SK-N-SH treated with all-trans-retinoic acid at 6 μM for 48 hours (cell line): ENCODE measurements at regions not wholly inside any gene's neighbourhood (a gene's known extent, or its start where the extent isn't known, plus 50 kb on each side); places are given as distances from the start of the nearest gene placed in this dataset.

Experiments
- ATAC-seq: fragments of 200-7000 bp; cut with Tn5 transposase; 3 replicates; pipeline ENCODE4 v1.9.1; 2020; ENCODE audit warnings: mild to moderate bottlenecking, moderate library complexity
- ARNTL ChIP-seq: fragments of 450-650 bp; formaldehyde crosslinking; IDR thresholded peaks from 2 replicates; pipeline ENCODE4 v1.5.0; 2020; ENCODE audit warnings: low read depth, mild to moderate bottlenecking, moderate library complexity, borderline replicate concordance
- CREB5 ChIP-seq: fragments of 250-450 bp; sonication (Bioruptor Pico); IDR thresholded peaks from 2 replicates; pipeline ENCODE4 v1.5.1; 2020; ENCODE audit warnings: low read depth, mild to moderate bottlenecking, moderate library complexity
- CSDC2 ChIP-seq: fragments of 250-450 bp; sonication (Bioruptor Pico); IDR thresholded peaks from 2 replicates; pipeline ENCODE4 v1.5.0; 2020; ENCODE audit warnings: mild to moderate bottlenecking, moderate library complexity
- ISL1 ChIP-seq: fragments of 250-450 bp; sonication (Bioruptor Pico); IDR thresholded peaks from 2 replicates; pipeline ENCODE4 v2.1.2; 2022; ENCODE audit warnings: mild to moderate bottlenecking, moderate library complexity
- OSR1 ChIP-seq: fragments of 250-450 bp; sonication (Bioruptor Pico); IDR thresholded peaks from 2 replicates; pipeline ENCODE4 v1.8.0; 2022; ENCODE audit warnings: moderate library complexity, mild to moderate bottlenecking, inconsistent platforms
- POU6F1 ChIP-seq: fragments of 250-450 bp; sonication (Bioruptor Pico); IDR thresholded peaks from 2 replicates; pipeline ENCODE4 v1.8.0; 2021; ENCODE audit warnings: low read depth, mild to moderate bottlenecking, moderate library complexity, borderline replicate concordance
- RARB ChIP-seq: fragments of 250-450 bp; sonication (Bioruptor Pico); IDR thresholded peaks from 2 replicates; pipeline ENCODE4 v1.8.0; 2021; ENCODE audit warnings: mild to moderate bottlenecking, moderate library complexity
- SNAI2 ChIP-seq: fragments of 250-450 bp; sonication (Bioruptor Pico); IDR thresholded peaks from 2 replicates; pipeline ENCODE4 v1.5.0; 2020; ENCODE audit warnings: mild to moderate bottlenecking, moderate library complexity
- TCF4 ChIP-seq: fragments of 250-450 bp; sonication (Bioruptor Pico); IDR thresholded peaks from 2 replicates; pipeline ENCODE4 v1.8.0; 2021; ENCODE audit warnings: mild to moderate bottlenecking, moderate library complexity, borderline replicate concordance
- TOX ChIP-seq: fragments of 250-450 bp; sonication (Bioruptor Pico); IDR thresholded peaks from 2 replicates; pipeline ENCODE4 v1.8.0; 2021; ENCODE audit warnings: mild to moderate bottlenecking, moderate library complexity, borderline replicate concordance
- TSHZ2 ChIP-seq: fragments of 250-450 bp; sonication (Bioruptor Pico); IDR thresholded peaks from 2 replicates; pipeline ENCODE4 v1.5.0; 2020; ENCODE audit warnings: mild to moderate bottlenecking, moderate library complexity
- ZC3H10 ChIP-seq: fragments of 250-450 bp; sonication (Bioruptor Pico); IDR thresholded peaks from 2 replicates; pipeline ENCODE4 v1.5.1; 2021; ENCODE audit warnings: mild to moderate bottlenecking, moderate library complexity
- ZFP3 ChIP-seq: fragments of 250-450 bp; sonication (Bioruptor Pico); IDR thresholded peaks from 2 replicates; pipeline ENCODE4 v1.5.0; 2020; ENCODE audit warnings: mild to moderate bottlenecking, moderate library complexity
- ZFP30 ChIP-seq: fragments of 450-650 bp; formaldehyde crosslinking; IDR thresholded peaks from 2 replicates; pipeline ENCODE4 v1.5.0; 2022; ENCODE audit warnings: mild to moderate bottlenecking, moderate library complexity
- ZNF565 ChIP-seq: fragments of 450-650 bp; formaldehyde crosslinking; conservative IDR thresholded peaks from 2 replicates; pipeline ENCODE4 v1.5.0; 2020; ENCODE audit warnings: low read depth, mild to moderate bottlenecking, moderate library complexity
- ZNF70 ChIP-seq: fragments of 450-650 bp; formaldehyde crosslinking; IDR thresholded peaks from 2 replicates; pipeline ENCODE4 v1.5.0; 2020; ENCODE audit warnings: mild to moderate bottlenecking, moderate library complexity
- ZNF8 ChIP-seq: fragments of 450-650 bp; formaldehyde crosslinking; IDR thresholded peaks from 2 replicates; pipeline ENCODE4 v1.5.0; 2020; ENCODE audit warnings: mild to moderate bottlenecking, moderate library complexity

GRCh38 chr15:31265090-31265870 lies 61.4 kb upstream of the KLF13 start:
- ATAC-seq: no peak
- TF ChIP-seq ZC3H10 (no peak), CSDC2 (no peak), CREB5 (CRISPR knock-in tag) (no peak), ZNF70 (CRISPR knock-in tag) (no peak), ZNF565 (CRISPR knock-in tag) (no peak), ISL1 (CRISPR knock-in tag) (no peak)

GRCh38 chr15:31265871-31266711 lies 60.5 kb upstream of the KLF13 start:
- TF ChIP-seq ZNF565 (CRISPR knock-in tag) (no peak), TCF4 (CRISPR knock-in tag) (no peak)
- ATAC-seq: no peak

GRCh38 chr15:31266712-31267111 lies 59.9 kb upstream of the KLF13 start:
- TF ChIP-seq ZC3H10 (no peak), RARB (CRISPR knock-in tag) (no peak), ZFP30 (CRISPR knock-in tag) (no peak), OSR1 (CRISPR knock-in tag) (no peak), TOX (no peak), ZNF70 (CRISPR knock-in tag) (no peak), TSHZ2 (CRISPR knock-in tag) (no peak), ARNTL (no peak), CSDC2 (no peak), ZFP3 (CRISPR knock-in tag) (no peak), ZNF565 (CRISPR knock-in tag) (no peak), CREB5 (CRISPR knock-in tag) (no peak), POU6F1 (CRISPR knock-in tag) (no peak), ZNF8 (CRISPR knock-in tag) (no peak)
- ATAC-seq: no peak

GRCh38 chr15:31267161-31268107 lies 59.2 kb upstream of the KLF13 start:
- no peak for ATAC-seq
- no peak for TF ChIP-seq SNAI2 (CRISPR knock-in tag)
- TF ChIP-seq RARB (CRISPR knock-in tag): no peak
- no peak for TF ChIP-seq OSR1 (CRISPR knock-in tag)
- no peak for TF ChIP-seq TCF4 (CRISPR knock-in tag)
- TF ChIP-seq ZNF565 (CRISPR knock-in tag): no peak
- TF ChIP-seq TSHZ2 (CRISPR knock-in tag): no peak
- TF ChIP-seq ZNF70 (CRISPR knock-in tag): no peak
- no peak for TF ChIP-seq ZFP3 (CRISPR knock-in tag)
- TF ChIP-seq ARNTL: no peak
- no peak for TF ChIP-seq ZFP30 (CRISPR knock-in tag)
- TF ChIP-seq POU6F1 (CRISPR knock-in tag): no peak
